Astrocyte (in vitro differentiated cells and primary cell): ENCODE measurements at regions not wholly inside any gene's neighbourhood (a gene's known extent, or its start where the extent isn't known, plus 50 kb on each side); places are given as distances from the start of the nearest gene placed in this dataset.
A peak's percentile ranks its signal among the peaks of the same experiment; 100 is the strongest.
"Not testable (repeated sequence)": the region's sequence is repeated elsewhere in the genome, so short reads cannot be mapped to it uniquely, and the experiment has no call there.

ENCODE experiments used
- DNase-seq: peaks from one replicate; pipeline ENCODE4 v3.0.0-alpha.2; 2010; ENCODE audit warnings: low read depth
- FAIRE-seq: peaks from 2 replicates; lab custom pipeline; 2011; peaks lifted over from hg19 to GRCh38; lab: Jason Lieb, UNC
- H2AFZ ChIP-seq: 2 replicates; pipeline ENCODE4 v1.6.0; 2012; ENCODE audit warnings: low read depth, low read length, inconsistent platforms
- H3K27ac ChIP-seq: 2 replicates; pipeline ENCODE4 v1.5.1; 2011; ENCODE audit warnings: low read depth, low read length, inconsistent platforms
- H3K27me3 ChIP-seq: 2 replicates; pipeline ENCODE4 v1.6.0; 2011; ENCODE audit warnings: low read length, inconsistent platforms; ENCODE audit not compliant: insufficient read depth
- H3K36me3 ChIP-seq: 2 replicates; pipeline ENCODE4 v1.5.1; 2011; ENCODE audit warnings: low read length, inconsistent platforms; ENCODE audit not compliant: insufficient read depth
- H3K4me1 ChIP-seq: 2 replicates; pipeline ENCODE4 v1.5.1; 2011; ENCODE audit warnings: low read length, inconsistent platforms; ENCODE audit not compliant: insufficient read depth
- H3K4me2 ChIP-seq: 2 replicates; pipeline ENCODE4 v1.6.0; 2012; ENCODE audit warnings: low read length, inconsistent platforms
- H3K4me3 ChIP-seq: 2 replicates; pipeline ENCODE4 v1.5.1; 2011; ENCODE audit warnings: low read depth, mild to moderate bottlenecking, low read length, inconsistent platforms; ENCODE audit not compliant: insufficient read depth
- H3K79me2 ChIP-seq: 2 replicates; pipeline ENCODE4 v1.6.0; 2012; ENCODE audit warnings: mild to moderate bottlenecking, low read length, inconsistent platforms; ENCODE audit not compliant: insufficient read depth
- H3K9ac ChIP-seq: 2 replicates; pipeline ENCODE4 v1.6.0; 2012; ENCODE audit warnings: mild to moderate bottlenecking, low read length, inconsistent platforms
- H3K9me3 ChIP-seq: 2 replicates; pipeline ENCODE4 v1.5.1; 2012; ENCODE audit warnings: low read depth, mild to moderate bottlenecking, low read length, inconsistent platforms; ENCODE audit not compliant: insufficient read depth
- H4K20me1 ChIP-seq: 2 replicates; pipeline ENCODE4 v1.6.0; 2012; ENCODE audit warnings: low read length, inconsistent platforms; ENCODE audit not compliant: insufficient read depth
- H3K27ac Mint-ChIP-seq: one replicate; pipeline ENCODE4 v1.8.0; 2021; ENCODE audit warnings: mild to moderate bottlenecking, mixed read lengths; ENCODE audit not compliant: unreplicated experiment
- H3K27me3 Mint-ChIP-seq: one replicate; pipeline ENCODE4 v1.8.0; 2021; ENCODE audit warnings: low read depth, mixed read lengths; ENCODE audit not compliant: unreplicated experiment
- H3K36me3 Mint-ChIP-seq: one replicate; pipeline ENCODE4 v1.8.0; 2021; ENCODE audit warnings: low read depth, mixed read lengths; ENCODE audit not compliant: unreplicated experiment
- H3K4me1 Mint-ChIP-seq: one replicate; pipeline ENCODE4 v1.8.0; 2021; ENCODE audit warnings: low read depth, mixed read lengths; ENCODE audit not compliant: unreplicated experiment
- H3K4me3 Mint-ChIP-seq: one replicate; pipeline ENCODE4 v1.8.0; 2021; ENCODE audit warnings: mild to moderate bottlenecking, moderate library complexity, mixed read lengths; ENCODE audit not compliant: unreplicated experiment
- H3K9me3 Mint-ChIP-seq: one replicate; pipeline ENCODE4 v1.8.0; 2021; ENCODE audit warnings: mild to moderate bottlenecking, mixed read lengths; ENCODE audit not compliant: unreplicated experiment

DNA sequence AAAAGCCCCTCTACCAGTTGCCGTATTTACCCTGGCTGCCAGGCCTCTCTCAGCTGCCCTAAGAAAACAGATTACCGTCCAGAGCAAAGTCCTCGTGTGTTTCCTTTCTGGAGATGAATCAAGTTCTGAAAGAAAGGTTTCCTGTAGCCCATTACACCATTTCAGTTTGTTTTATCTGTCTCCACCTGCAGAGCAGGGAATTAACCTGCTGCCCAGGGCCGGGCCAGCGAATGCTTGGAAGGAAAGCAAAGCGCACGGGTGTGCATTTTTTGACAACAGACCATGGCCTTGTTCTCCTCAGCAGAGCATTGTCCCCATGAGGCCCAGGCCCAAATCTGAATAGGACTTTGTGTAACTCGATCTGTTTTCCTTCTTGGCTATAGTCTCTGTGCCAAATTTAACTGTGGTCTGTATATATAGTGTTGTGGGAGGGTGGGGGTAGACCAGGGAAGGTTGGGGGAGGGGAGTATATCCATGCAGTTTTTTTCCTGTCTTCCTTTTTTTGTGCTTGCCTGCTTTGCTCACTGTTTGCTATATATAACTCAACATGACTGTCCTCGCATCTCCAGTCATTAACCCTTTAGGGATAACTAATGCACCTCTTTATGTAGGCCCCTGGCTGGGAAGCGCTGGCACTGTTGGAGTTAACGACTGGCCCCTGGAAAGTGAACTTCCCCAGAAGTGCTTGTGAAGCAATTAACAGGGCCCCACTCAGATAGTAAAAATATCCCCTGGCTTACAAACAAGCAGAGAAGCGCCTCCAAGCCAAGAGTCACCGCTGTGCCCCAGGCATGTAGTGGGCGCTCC is 174.3 kb upstream of the PLGLB2 start:
- not testable (repeated sequence) for H3K36me3 Mint-ChIP-seq, H3K4me1 ChIP-seq, H3K4me2 ChIP-seq, H3K4me3 ChIP-seq, H3K9me3 ChIP-seq, H2AFZ ChIP-seq, H3K4me1 Mint-ChIP-seq, DNase-seq, H3K36me3 ChIP-seq, H3K27ac ChIP-seq, H3K4me3 Mint-ChIP-seq, H3K27ac Mint-ChIP-seq, H3K9me3 Mint-ChIP-seq, H3K9ac ChIP-seq, H3K27me3 ChIP-seq, FAIRE-seq, H4K20me1 ChIP-seq, H3K27me3 Mint-ChIP-seq
- peaks cover 11% of the 10 kb centered on the region for H3K79me2 ChIP-seq

DNA sequence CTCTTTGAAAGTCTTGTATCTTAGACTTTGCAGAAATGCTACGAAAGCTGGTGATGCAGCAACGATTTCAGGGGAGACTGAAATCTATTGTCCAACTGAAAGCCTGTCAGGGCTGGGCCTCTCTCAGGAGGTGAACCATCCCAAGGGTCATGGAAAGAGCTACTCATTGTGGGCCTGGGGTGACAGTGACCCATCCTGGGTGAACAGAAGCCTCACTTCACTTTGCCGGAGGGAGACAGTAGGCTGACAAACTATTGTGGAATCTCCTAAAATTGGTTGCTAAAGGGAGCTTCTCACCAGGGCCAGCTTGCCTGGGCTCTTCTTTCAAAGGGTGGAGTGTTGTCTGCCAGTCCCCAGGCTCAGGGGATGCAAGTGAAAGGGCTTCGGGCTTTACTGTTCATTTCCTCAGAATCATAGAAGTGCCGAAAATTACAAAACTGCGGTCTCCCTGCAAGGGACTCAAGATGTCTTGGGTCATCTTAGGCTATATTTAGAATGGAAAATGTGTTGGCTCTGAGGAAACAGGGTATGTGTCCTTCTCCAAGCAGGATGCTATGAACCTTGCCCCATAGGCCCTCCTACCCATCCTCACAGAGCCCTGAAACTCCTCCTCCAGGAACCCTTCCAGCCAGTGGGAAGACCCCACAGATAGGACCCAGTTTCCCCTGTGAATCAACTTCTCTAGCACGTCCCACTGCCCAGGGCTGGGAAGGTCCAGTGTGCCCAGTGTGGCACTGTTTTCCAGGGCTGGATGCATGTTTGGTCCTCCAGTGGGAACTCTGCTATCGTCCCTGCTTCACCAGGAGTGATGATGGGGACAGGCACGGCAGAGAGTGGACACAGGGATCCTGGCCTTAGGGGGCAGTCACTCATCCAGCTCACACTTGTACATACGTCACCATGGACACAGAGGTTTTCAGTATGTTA is 173.4 kb upstream of the PLGLB2 start:
- not testable (repeated sequence) for DNase-seq, H3K27me3 Mint-ChIP-seq, H3K4me1 ChIP-seq, H3K36me3 ChIP-seq, H3K9me3 Mint-ChIP-seq, H3K27ac ChIP-seq, H3K27ac Mint-ChIP-seq, H3K4me3 Mint-ChIP-seq, H3K4me2 ChIP-seq, H2AFZ ChIP-seq, H3K9me3 ChIP-seq, H3K4me1 Mint-ChIP-seq, H4K20me1 ChIP-seq, H3K27me3 ChIP-seq, FAIRE-seq, H3K9ac ChIP-seq, H3K4me3 ChIP-seq, H3K36me3 Mint-ChIP-seq
- peaks cover 11% of the 10 kb centered on the region for H3K79me2 ChIP-seq

GRCh38 chr2:87575138-87575537 is 172.7 kb upstream of the PLGLB2 start:
- not testable (repeated sequence) for H3K9ac ChIP-seq, H2AFZ ChIP-seq, H4K20me1 ChIP-seq, H3K4me2 ChIP-seq, DNase-seq, H3K9me3 Mint-ChIP-seq, H3K4me1 ChIP-seq, H3K27ac Mint-ChIP-seq, H3K4me3 Mint-ChIP-seq, H3K4me1 Mint-ChIP-seq, H3K9me3 ChIP-seq, H3K27ac ChIP-seq, FAIRE-seq, H3K27me3 Mint-ChIP-seq, H3K36me3 Mint-ChIP-seq, H3K4me3 ChIP-seq, H3K27me3 ChIP-seq, H3K36me3 ChIP-seq
- H3K79me2 ChIP-seq = peaks cover 11% of the 10 kb centered on the region

DNA sequence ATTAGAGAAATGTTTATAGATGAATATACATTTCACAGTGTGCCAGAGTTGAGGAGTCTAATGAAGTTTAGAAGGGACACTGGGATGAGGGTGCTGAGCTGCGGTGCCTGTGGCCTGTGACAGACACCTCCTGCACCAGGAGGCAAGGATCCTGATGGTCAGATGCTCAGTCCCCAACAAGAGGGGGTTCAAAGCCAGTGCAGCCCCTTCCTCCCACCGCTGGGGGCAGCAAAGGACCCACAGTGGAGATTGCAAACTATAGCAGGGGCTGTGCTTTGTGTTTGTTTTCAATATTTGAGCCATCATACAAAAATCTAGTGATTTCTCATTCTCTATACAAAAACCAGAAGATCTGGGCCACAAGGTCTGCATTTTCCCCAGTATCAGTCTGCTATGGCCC is 170.5 kb upstream of the PLGLB2 start:
- not testable (repeated sequence) for H3K36me3 Mint-ChIP-seq, H3K4me3 ChIP-seq, H4K20me1 ChIP-seq, H3K27ac Mint-ChIP-seq, H3K9me3 ChIP-seq, H3K4me2 ChIP-seq, DNase-seq, FAIRE-seq, H3K27me3 ChIP-seq, H3K4me1 ChIP-seq, H3K27ac ChIP-seq, H3K36me3 ChIP-seq, H3K9me3 Mint-ChIP-seq, H3K4me1 Mint-ChIP-seq, H3K9ac ChIP-seq, H3K27me3 Mint-ChIP-seq, H3K4me3 Mint-ChIP-seq, H2AFZ ChIP-seq
- peaks cover 11% of the 10 kb centered on the region for H3K79me2 ChIP-seq

- not testable (repeated sequence) for H2AFZ ChIP-seq, H3K27ac Mint-ChIP-seq
- peak; percentile 23 for FAIRE-seq
These were observed 165.7 kb upstream of the PLGLB2 start for GRCh38 chr2:87582152-87582551.

More at GRCh38 chr2:87582152-87582551, 165.7 kb upstream of the PLGLB2 start:
- not testable (repeated sequence) for H3K79me2 ChIP-seq, H3K27me3 ChIP-seq, H3K36me3 ChIP-seq, H3K4me3 ChIP-seq, H3K4me1 Mint-ChIP-seq, H3K9ac ChIP-seq, H3K4me3 Mint-ChIP-seq, H3K4me2 ChIP-seq, DNase-seq, H3K27me3 Mint-ChIP-seq, H3K9me3 ChIP-seq, H3K4me1 ChIP-seq, H3K9me3 Mint-ChIP-seq, H3K36me3 Mint-ChIP-seq, H3K27ac ChIP-seq, H4K20me1 ChIP-seq
